Rectal smooth muscle tissue (tissue), 1 donor: ENCODE measurements at regions not wholly inside any gene's neighbourhood (a gene's known extent, or its start where the extent isn't known, plus 50 kb on each side); places are given as distances from the start of the nearest gene placed in this dataset.

Experiments
- H3K27ac ChIP-seq: one replicate; pipeline ENCODE4 v1.7.0; 2013; ENCODE audit warnings: low read depth, low read length, inconsistent platforms
- H3K27me3 ChIP-seq: one replicate; pipeline ENCODE4 v1.7.0; 2013; ENCODE audit warnings: low read length; ENCODE audit not compliant: control insufficient read depth, insufficient read depth
- H3K36me3 ChIP-seq: one replicate; pipeline ENCODE4 v1.7.0; 2013; ENCODE audit warnings: low read length; ENCODE audit not compliant: control insufficient read depth, insufficient read depth
- H3K4me1 ChIP-seq: one replicate; pipeline ENCODE4 v1.7.0; 2013; ENCODE audit warnings: low read length; ENCODE audit not compliant: control insufficient read depth, insufficient read depth
- H3K4me3 ChIP-seq: one replicate; pipeline ENCODE4 v1.7.0; 2013; ENCODE audit warnings: low read length
- H3K9ac ChIP-seq: one replicate; pipeline ENCODE4 v1.7.0; 2013; ENCODE audit warnings: low read length

DNA sequence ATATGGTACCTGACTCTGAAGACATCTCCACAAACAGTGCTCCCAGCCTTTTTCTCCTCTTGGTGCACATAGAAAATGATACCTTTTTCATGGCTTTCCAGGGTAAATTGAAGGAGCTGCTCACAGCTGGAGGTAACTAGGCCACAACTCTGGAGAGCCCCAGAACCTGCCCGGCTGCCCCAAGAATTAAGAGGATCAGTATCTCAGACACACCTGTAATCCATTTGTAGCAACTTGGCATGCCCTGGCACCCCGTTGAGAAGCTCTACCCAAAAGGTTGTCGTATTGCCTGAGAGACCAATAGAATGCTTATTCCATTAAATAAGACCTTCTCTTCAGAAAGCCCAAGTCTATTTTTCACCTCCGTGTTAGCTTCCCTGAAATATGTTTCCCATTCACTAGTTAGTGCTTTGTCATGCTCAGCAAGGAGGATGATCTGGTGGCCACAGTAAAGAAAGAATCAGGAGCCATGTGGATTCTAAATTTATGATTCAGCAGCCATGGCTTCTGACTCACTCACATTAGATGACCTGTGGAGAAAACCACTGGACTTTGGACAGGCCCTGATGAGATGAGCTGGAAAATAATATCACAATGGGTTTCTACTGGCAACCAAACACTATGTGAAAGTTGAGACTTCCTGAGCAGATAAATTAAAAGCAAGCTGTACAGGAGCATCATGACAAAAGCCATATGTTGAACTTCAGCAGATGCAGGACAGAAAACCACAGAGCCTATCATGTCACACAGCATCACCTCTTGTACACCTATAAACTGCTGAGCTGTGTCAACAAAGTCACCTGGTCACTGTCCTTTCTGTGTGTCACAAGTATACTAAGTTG, 253.3 kb upstream of the OSR1 start:
- H3K4me1 ChIP-seq = no peaks in the 10 kb centered on the region
- H3K27ac ChIP-seq = no peak overlapping the region
- no peak overlapping the region for H3K4me3 ChIP-seq
- no peaks in the 10 kb centered on the region for H3K36me3 ChIP-seq
- H3K27me3 ChIP-seq = no peaks in the 10 kb centered on the region
- H3K9ac ChIP-seq = no peak overlapping the region

DNA sequence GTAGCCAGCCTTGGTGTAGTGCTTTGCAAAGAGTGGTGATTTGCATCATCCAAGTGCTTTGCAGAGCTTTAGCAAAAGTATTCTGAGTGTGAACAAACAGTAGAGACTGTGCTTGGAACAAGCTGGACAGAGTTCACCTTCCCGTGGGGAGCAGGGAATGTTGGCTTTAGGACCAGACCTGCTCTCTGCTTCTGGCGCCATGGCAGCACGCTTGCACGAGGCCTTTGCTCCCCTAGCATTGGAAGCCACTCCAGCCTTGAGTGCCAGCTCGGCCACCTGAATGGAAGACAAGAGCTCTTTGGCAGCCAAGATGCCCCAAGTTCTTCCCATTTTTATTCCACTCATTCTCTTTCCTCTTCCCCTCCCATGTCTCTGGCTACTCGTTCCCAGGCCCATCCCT, 250.8 kb upstream of the OSR1 start:
- H3K4me1 ChIP-seq = no peaks in the 10 kb centered on the region
- H3K27me3 ChIP-seq = no peaks in the 10 kb centered on the region
- no peak overlapping the region for H3K9ac ChIP-seq
- H3K36me3 ChIP-seq = no peaks in the 10 kb centered on the region
- H3K4me3 ChIP-seq = no peak overlapping the region
- no peak overlapping the region for H3K27ac ChIP-seq

DNA sequence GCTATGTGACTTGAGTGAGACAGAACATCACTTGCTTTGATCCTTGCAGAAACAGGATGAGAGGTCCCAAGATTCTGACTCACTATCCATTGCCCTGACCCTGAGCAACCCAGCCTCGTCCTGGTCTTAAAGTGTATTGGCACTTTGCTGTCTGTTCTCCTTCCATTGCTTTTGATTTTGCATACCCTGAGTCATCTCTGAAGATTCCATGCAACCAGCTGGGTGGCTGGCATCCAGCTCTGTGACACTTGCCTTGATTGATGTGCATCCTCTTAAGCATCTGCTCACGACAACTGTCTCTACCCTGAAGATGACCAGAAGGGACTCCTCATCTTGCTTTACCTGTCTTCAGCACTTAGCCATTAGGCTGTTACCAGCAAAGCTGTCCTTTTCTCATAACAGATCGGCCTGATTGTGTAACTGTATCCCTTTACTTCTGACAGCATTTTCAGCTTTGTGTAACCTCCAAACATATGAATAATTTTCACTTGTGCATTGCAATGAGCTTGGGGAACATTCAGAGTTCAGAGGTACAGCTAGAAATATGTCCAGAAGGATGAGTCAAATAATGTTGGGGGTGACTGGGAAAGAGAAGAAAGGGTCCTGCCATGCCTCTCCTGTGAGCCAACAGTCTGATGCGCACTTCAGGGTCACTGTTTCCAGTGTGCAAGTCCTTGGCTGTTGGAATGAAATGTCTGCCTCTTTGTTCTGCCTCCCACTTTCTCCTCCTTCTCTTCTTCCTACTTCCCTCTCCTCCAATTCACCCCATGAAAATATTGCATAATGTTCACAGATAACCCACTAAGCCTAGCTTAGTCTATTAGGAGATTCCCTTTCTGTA, 249.7 kb upstream of the OSR1 start:
- H3K27ac ChIP-seq = no peak overlapping the region
- H3K27me3 ChIP-seq = no peaks in the 10 kb centered on the region
- H3K9ac ChIP-seq = no peak overlapping the region
- no peaks in the 10 kb centered on the region for H3K36me3 ChIP-seq
- H3K4me3 ChIP-seq = no peak overlapping the region
- H3K4me1 ChIP-seq = no peaks in the 10 kb centered on the region

DNA sequence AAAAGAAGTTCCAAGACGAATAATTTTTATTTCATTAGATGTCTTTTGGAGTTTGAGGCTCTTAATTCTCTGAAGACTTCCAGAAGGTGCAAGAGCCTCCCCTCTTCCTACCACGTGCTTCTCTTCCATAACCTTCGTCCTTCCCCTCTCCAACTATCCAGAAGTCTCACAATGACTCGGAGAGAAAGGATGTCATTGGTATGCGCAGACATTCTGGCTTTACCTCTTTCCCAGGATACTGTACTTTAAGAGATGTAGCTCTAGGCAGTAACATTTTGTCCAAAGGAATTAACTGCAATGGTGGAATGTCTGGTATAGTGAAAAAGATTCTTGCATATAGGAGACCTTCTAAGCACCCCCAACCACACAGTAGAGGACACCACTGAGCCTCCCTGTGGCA, 249.0 kb upstream of the OSR1 start:
- H3K27ac ChIP-seq = no peak overlapping the region
- H3K36me3 ChIP-seq = no peaks in the 10 kb centered on the region

DNA sequence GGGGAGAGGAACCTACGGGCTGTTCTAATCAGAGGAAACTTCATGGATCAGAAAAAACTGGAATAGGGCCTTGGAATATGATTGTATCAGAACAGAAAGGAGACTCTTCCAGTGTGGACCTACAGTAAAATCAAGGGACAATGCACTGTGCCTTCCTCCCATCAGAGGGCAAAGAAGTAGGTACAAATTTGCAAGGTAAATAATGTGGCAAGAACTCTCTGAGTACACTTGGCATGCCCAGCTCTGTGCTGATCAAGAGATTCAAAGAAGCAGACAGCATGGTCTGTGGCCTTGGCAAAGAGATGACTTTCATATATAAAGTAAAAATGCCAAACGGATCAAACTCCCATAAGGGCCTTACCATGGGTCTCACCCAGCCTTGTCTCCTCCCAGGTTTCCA, 242.6 kb upstream of the OSR1 start:
- Histone ChIP-seq H3K27ac (no peak overlapping the region), H3K4me1 (no peaks in the 10 kb centered on the region), H3K9ac (no peak overlapping the region), H3K36me3 (no peaks in the 10 kb centered on the region), H3K4me3 (no peak overlapping the region), H3K27me3 (no peaks in the 10 kb centered on the region)

More for the DNA sequence above, 249.0 kb upstream of the OSR1 start:
- Histone ChIP-seq H3K4me3 (no peak overlapping the region), H3K27me3 (no peaks in the 10 kb centered on the region), H3K4me1 (no peaks in the 10 kb centered on the region), H3K9ac (no peak overlapping the region)

DNA sequence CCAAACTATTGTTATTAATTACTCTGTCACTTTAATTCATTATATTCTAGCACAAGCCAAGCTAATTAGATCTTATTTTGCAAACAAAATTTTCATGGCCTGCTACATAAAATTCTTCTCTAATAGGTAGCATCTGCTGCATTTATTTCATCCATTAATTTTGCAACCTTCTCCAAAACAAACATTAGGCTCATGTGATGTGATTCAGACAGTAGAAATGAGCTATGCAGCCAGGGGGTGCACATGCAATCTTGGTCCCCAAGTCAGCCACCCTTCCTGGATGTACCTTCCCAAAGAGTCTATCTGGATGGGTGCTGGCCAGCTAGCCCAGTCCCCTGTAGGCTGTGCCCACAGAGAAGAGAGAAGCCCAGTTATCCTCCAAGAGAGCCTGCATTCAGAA, 242.1 kb upstream of the OSR1 start:
- Histone ChIP-seq H3K27me3 (no peaks in the 10 kb centered on the region), H3K4me3 (no peak overlapping the region), H3K9ac (no peak overlapping the region), H3K36me3 (no peaks in the 10 kb centered on the region), H3K4me1 (no peaks in the 10 kb centered on the region), H3K27ac (no peak overlapping the region)

DNA sequence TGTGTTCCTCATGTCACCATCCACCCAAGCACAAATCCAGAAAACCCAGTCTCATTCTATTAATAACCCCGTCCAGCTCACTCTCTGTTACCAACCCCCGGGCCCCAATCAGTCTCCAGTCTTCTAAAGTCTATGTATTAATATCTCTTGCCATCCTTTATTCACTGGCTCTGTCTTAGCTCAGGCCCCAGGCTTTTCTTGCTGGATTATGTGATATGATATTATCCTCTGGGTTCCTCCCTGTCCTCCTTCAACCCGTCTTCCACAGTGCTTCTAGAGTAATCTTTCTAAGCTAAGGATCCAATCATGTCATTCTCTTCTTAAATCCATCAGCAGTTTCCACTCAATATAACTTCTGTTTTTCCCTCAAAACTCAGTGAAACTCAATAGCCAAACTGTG, 240.5 kb upstream of the OSR1 start:
- Histone ChIP-seq H3K27me3 (no peaks in the 10 kb centered on the region), H3K9ac (no peak overlapping the region), H3K4me3 (no peak overlapping the region), H3K27ac (no peak overlapping the region), H3K36me3 (no peaks in the 10 kb centered on the region), H3K4me1 (no peaks in the 10 kb centered on the region)

DNA sequence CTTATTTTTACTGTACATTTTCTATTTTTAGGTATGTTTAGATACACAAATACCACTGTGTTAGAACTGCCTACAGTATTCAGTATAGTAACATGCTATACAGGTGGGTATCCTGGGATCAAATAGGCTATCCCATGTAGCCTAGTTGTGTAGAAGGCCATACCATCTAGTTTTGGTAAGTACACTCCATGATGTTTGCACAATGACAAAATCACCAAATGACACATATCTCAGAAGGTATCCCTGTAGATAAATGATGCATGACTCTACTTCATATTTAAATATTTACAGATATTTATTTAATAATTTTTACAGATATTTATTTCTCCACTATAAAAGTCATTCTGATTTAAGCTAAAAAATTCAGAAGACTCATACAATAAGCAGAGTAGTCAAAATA, 233.8 kb upstream of the OSR1 start:
- no peak overlapping the region for H3K4me3 ChIP-seq
- H3K9ac ChIP-seq = no peak overlapping the region
- no peaks in the 10 kb centered on the region for H3K36me3 ChIP-seq
- no peaks in the 10 kb centered on the region for H3K27me3 ChIP-seq
- H3K27ac ChIP-seq = no peak overlapping the region
- no peaks in the 10 kb centered on the region for H3K4me1 ChIP-seq

DNA sequence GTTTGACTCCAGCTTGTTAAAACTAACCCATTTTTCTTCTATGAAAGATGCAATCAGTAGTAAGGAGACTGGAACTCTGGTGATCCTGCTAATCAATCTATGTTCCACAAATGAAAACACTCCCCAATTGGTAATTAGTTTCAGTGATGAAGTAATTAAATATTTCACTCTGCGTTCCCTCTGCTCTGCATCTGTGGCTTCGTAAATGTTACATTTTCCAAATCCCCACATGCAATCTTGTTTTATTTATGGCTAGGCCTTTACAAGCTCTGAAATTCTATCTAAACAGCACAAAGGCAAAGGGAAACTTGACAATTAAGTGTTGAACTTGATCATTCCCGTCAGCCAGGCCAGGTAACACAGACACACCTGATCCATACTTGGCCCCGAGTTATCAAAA, 231.4 kb upstream of the OSR1 start:
- Histone ChIP-seq H3K9ac (no peak overlapping the region), H3K4me3 (no peak overlapping the region), H3K36me3 (no peaks in the 10 kb centered on the region), H3K27ac (no peak overlapping the region), H3K4me1 (no peaks in the 10 kb centered on the region), H3K27me3 (no peaks in the 10 kb centered on the region)

DNA sequence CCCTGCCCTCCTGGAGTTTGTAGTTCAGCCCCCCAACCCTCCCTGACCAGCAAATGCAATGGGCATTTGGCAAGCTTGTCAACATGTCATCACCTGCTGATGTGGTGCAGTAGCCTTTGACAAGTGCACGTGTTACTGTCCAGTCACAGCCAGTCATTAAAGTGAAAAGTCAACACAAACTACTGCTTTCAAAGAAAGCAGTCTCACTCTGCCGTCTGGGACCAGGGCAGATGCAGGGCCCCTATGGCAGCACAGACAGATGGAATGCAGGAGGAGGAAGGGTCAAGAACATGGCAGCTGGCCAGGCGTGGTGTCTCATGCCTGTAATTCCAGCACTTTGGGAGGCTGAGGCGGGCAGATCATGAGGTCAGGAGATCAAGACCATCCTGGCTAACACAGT, 222.4 kb upstream of the OSR1 start:
- Histone ChIP-seq H3K4me1 (no peaks in the 10 kb centered on the region), H3K36me3 (no peaks in the 10 kb centered on the region), H3K27me3 (no peaks in the 10 kb centered on the region), H3K27ac (no peak overlapping the region), H3K4me3 (no peak overlapping the region), H3K9ac (no peak overlapping the region)

DNA sequence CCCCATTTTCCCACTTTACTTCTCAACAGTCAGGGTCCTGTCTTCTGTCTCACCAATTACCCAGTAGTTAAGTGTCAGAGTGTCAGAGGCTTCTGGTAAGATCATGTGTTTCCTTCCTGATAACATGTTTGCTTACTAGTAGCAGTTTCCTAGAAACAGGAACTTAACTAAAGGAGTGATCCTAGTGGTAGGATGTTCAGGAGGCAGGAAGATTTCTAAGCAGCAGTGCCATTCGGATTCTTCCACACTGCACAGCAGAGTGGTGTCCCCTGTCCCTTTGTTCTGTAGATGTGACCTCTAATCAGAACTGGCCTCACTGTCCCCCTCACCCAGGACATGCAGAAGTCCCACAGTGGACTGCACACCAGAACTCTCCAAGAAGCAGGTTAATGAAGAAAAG, 221.8 kb upstream of the OSR1 start:
- H3K4me3 ChIP-seq = no peak overlapping the region
- no peak overlapping the region for H3K9ac ChIP-seq
- H3K27ac ChIP-seq = no peak overlapping the region
- H3K4me1 ChIP-seq = no peaks in the 10 kb centered on the region
- no peaks in the 10 kb centered on the region for H3K36me3 ChIP-seq
- no peaks in the 10 kb centered on the region for H3K27me3 ChIP-seq

DNA sequence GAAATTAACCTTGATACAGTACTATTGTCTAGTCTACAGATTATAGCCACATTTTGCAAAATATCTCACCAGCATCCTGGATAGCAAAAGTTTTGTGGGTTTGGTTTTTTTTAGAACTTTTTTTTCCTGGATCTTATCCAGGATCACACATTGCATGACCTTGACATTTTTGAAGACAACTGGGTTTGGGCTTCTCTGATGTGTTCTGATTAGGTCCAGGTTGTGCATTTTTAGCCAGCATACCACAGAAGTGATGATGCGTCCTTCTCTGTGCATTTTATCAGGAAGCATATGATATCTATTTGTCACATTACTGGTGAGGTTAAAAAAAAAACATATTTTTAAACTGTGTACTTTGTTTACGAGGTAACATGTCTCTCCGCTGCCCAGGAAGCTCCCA, 221.0 kb upstream of the OSR1 start:
- Histone ChIP-seq H3K27me3 (no peaks in the 10 kb centered on the region), H3K27ac (no peak overlapping the region), H3K4me1 (peaks cover 5% of the 10 kb centered on the region), H3K36me3 (no peaks in the 10 kb centered on the region), H3K4me3 (no peak overlapping the region), H3K9ac (no peak overlapping the region)

DNA sequence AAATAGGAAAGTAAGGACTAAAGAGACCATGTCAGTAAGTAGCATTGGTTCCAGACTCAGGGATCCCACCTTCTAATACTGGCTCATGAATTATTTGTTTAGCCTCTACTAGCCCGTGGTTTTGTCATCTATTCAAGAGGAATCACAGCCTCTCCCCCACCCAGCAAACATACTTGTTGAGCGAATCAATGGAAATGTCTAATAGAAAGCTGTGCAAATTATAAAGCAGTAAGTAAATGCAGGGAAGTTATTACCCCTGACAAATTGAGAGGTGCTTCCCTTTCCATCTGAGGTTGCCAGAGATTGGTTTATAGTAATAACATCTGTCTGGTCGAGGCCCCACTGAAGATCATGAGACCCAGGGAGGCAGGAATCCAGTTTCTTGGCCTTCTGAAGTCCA, 219.3 kb upstream of the OSR1 start:
- Histone ChIP-seq H3K9ac (no peak overlapping the region), H3K4me3 (no peak overlapping the region), H3K27ac (no peak overlapping the region), H3K36me3 (no peaks in the 10 kb centered on the region), H3K4me1 (peaks cover 11% of the 10 kb centered on the region), H3K27me3 (no peaks in the 10 kb centered on the region)
